ENCODE measurements at regions not wholly inside any gene's neighbourhood (a gene's known extent, or its start where the extent isn't known, plus 50 kb on each side); places are given as distances from the start of the nearest gene placed in this dataset.

DNA sequence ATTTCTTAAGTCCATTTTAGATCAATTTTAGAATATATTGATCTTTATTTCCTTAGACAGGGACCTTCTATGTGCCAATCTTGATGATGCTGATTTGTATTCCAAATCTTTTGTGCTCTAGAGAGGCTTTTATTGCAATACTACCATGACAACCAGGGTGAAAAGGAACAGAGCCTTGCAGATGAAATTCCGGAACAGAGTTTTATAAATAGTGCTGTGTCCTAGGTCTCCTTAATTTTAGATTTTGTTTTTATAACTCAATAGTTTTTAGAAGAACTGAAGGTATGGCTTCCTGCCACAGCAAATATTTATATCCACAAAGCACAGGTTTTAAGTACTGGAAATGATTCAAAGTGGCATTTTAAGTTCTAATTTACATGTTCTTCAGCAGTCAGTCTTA lies 160.2 kb downstream of the PMAIP1 start:
- Histone ChIP-seq H3K27me3 (replicated peaks in 1 of 4; ENCODE audit: control insufficient read depth in 3 of 4, extremely low read depth in 1 of 4, insufficient read depth in 3 of 4, low read length in 3 of 4) (no peaks in the 10 kb centered on the region), H2BK120ac (replicated peaks; ENCODE audit: low read depth, low read length) (no peak overlapping the region), H3K14ac (ENCODE audit: insufficient read length) (no peak overlapping the region), H2BK20ac (ENCODE audit: low read length) (no peak overlapping the region), H4K8ac (ENCODE audit: extremely low read depth, insufficient read depth, low read length) (no peak overlapping the region), H2BK12ac (ENCODE audit: low read depth, low read length) (no peak overlapping the region), H3K27ac (ENCODE audit: low read depth, low read length) (no peak overlapping the region), H3K79me2 (ENCODE audit: control insufficient read depth in 1 of 2, insufficient read depth in 2 of 2, low read length in 2 of 2) (no peaks in the 10 kb centered on the region), H3K36me3 (ENCODE audit: control insufficient read depth in 2 of 4, insufficient read depth in 4 of 4, low read length in 3 of 4) (no peaks in the 10 kb centered on the region), H3K23ac (ENCODE audit: insufficient read length) (no peak overlapping the region), H3K18ac (ENCODE audit: extremely low read depth, low read length) (no peak overlapping the region), H3K4ac (replicated peaks; ENCODE audit: insufficient read length, low read depth, low read length) (no peak overlapping the region), H2AFZ (ENCODE audit: low read length) (no peak overlapping the region), H4K91ac (replicated peaks; ENCODE audit: insufficient read length, low read length) (no peak overlapping the region), H3K4me1 (replicated peaks in 1 of 4; ENCODE audit: control insufficient read depth in 3 of 4, insufficient read depth in 4 of 4, low read length in 3 of 4) (no peaks in the 10 kb centered on the region), H3K9ac (replicated peaks in 1 of 4; ENCODE audit: extremely low read depth in 1 of 4, low read depth in 3 of 4, low read length in 3 of 4) (no peak overlapping the region), H2BK5ac (ENCODE audit: low read depth, low read length) (no peak overlapping the region), H3K79me1 (ENCODE audit: low read depth, low read length) (no peaks in the 10 kb centered on the region), H2AK5ac (ENCODE audit: low read depth, low read length) (no peak overlapping the region), H2BK15ac (ENCODE audit: low read length) (no peak overlapping the region), H4K20me1 (replicated peaks in 1 of 2; ENCODE audit: control insufficient read depth in 1 of 2, insufficient read depth in 2 of 2, low read length in 2 of 2) (no peaks in the 10 kb centered on the region), H4K5ac (ENCODE audit: insufficient read length, low read depth, low read length) (no peak overlapping the region), H3K23me2 (ENCODE audit: low read depth, low read length) (no peaks in the 10 kb centered on the region), H3K9me3 (ENCODE audit: insufficient read depth in 2 of 2, low read depth in 1 of 2, low read length in 1 of 2) (no peaks in the 10 kb centered on the region), H3K4me3 (ENCODE audit: extremely low read depth in 1 of 4, insufficient read depth in 2 of 4, low read depth in 3 of 4, low read length in 4 of 4) (no peak overlapping the region), H3K56ac (replicated peaks; ENCODE audit: insufficient read length, low read depth, low read length) (no peak overlapping the region), H3K4me2 (ENCODE audit: insufficient read depth in 1 of 2, low read depth in 2 of 2, low read length in 2 of 2) (no peak overlapping the region)
- FAIRE-seq (no peak), DNase-seq (ENCODE audit: low read depth in 1 of 2, low spot score in 2 of 2) (no peak)
- 72% methylated on average over 1 of the region's 1 CpG; no CpG with 5 or more reads in 1 of the 2 experiments for WGBS, 2 experiments (ENCODE audit: extremely low coverage in 1 of 2, insufficient coverage in 1 of 2, insufficient read length in 1 of 2, insufficient replicate concordance in 2 of 2, low coverage in 1 of 2, low lambda C conversion rate in 2 of 2, missing lambda C conversion rate in 1 of 2)
- ChIA-PET POLR2A (ENCODE audit: partially characterized antibody) (no interaction called here), CTCF (ENCODE audit: partially characterized antibody) (no interaction called here)
- TF ChIP-seq CTBP2 (IDR thresholded peaks at IDR 0.05; ENCODE audit: borderline replicate concordance, insufficient read depth, insufficient read length, low read length): no peak
- TF ChIP-seq CEBPB (IDR thresholded peaks at IDR 0.05; ENCODE audit: low read depth, low read length): no peak
- TF ChIP-seq BACH1 (IDR thresholded peaks at IDR 0.05; ENCODE audit: low read length): no peak
- TF ChIP-seq KDM5A (IDR thresholded peaks at IDR 0.05; ENCODE audit: low read length): no peak

All from H1 (cell line).